ENCODE measurements at regions not wholly inside any gene's neighbourhood (a gene's known extent, or its start where the extent isn't known, plus 50 kb on each side); places are given as distances from the start of the nearest gene placed in this dataset.

GRCh38 chr1:67898033-67898726 lies 64.9 kb upstream of the GNG12 start:
- no peak for DNase-seq

- no peak for DNase-seq
Observed at GRCh38 chr1:67897270-67897949, 64.1 kb upstream of the GNG12 start.

GRCh38 chr1:67896826-67897225 lies 63.6 kb upstream of the GNG12 start:
- DNase-seq: no peak

GRCh38 chr1:67894981-67895735 lies 61.9 kb upstream of the GNG12 start:
- no peak for DNase-seq

GRCh38 chr1:67893126-67893495 lies 59.8 kb upstream of the GNG12 start:
- no peak for DNase-seq

GRCh38 chr1:67892476-67893125 lies 59.3 kb upstream of the GNG12 start:
- DNase-seq: no peak

- DNase-seq: no peak
Observed at GRCh38 chr1:67890857-67891256, 57.6 kb upstream of the GNG12 start.

- peak; percentile 30 for DNase-seq
Observed at GRCh38 chr1:67889953-67890567, 56.8 kb upstream of the GNG12 start.

- no peak for DNase-seq
Observed at GRCh38 chr1:67889466-67889865, 56.2 kb upstream of the GNG12 start.

- DNase-seq: peak; percentile 46
Observed at GRCh38 chr1:67888216-67889106, 55.2 kb upstream of the GNG12 start.

- DNase-seq: no peak
Observed at GRCh38 chr1:67887146-67887545, 53.9 kb upstream of the GNG12 start.

- DNase-seq: no peak
Observed at GRCh38 chr1:67886076-67886475, 52.8 kb upstream of the GNG12 start.

- no peak for DNase-seq
Observed at GRCh38 chr1:67883069-67883468, 49.8 kb upstream of the GNG12 start.
